ENCODE measurements at regions not wholly inside any gene's neighbourhood (a gene's known extent, or its start where the extent isn't known, plus 50 kb on each side); places are given as distances from the start of the nearest gene placed in this dataset.

- no peak for TF ChIP-seq PATZ1 (CRISPR knock-in tag; IDR thresholded peaks at IDR 0.05; ENCODE audit: borderline replicate concordance)
- TF ChIP-seq TCF4 (CRISPR knock-in tag; IDR thresholded peaks at IDR 0.05; ENCODE audit: borderline replicate concordance), result no peak
- no peak for TF ChIP-seq SNAI2 (CRISPR knock-in tag; IDR thresholded peaks at IDR 0.05)
Observed at GRCh38 chr4:93896516-93896915, 68.0 kb downstream of the ATOH1 start.
